ENCODE measurements at regions not wholly inside any gene's neighbourhood (a gene's known extent, or its start where the extent isn't known, plus 50 kb on each side); places are given as distances from the start of the nearest gene placed in this dataset.

DNA sequence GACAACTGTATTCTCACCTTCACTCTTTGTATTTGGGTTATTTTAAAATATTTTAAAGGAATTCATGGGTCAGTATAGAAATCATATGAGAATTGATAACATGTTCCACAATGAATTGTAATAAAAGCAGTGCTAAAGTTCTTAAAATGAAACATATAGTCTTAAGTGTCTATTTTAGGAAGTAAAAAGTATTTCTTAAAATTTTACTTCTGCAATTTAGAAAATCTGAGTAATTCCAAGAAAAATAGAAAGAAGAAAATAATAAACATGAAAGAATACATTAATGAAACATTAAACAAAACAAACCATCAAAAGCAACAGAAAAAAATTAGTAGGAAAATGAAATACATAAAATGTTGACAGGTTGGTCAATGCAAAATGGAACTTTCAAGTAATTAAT is 332.4 kb downstream of the ETS1 start:
- no peak for DNase-seq

DNA sequence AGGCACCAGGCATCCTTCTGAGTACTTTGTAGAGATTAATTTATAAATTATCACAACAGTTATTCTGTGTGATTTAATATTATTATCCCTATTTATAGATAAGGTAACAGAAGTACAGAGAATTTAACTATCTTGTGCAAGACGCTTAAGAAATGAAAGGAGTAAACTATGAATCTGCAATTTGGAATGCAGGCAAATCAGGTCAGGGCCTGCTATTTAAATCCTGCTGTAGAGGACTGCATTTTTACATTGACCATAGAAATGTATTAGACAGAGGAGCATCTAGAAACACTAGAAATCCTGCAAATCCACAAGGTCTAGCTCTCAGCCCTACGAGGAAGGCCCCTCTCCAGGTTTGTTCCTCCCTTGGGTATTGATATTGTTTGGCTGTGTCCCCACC is 336.2 kb downstream of the ETS1 start:
- DNase-seq, result no peak

DNA sequence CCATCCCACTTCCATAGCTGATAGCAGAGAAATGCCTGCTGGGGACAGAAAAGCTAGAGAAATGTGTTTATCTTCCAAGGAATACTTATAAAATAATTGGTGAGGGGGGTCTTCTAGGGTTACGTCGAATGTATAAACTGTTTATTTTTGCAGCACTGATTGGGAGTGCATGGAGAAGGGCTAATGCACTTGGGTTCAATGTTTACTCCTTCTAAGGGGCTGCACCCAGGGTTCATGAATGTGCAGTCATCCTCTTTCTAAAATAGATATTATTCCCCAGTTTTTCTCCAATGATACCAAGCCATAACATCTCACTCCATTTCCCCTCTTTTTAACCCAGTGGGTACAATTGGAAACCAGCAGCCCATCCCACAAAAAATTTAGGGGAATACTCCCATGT is 336.9 kb downstream of the ETS1 start:
- DNase-seq, result no peak

DNA sequence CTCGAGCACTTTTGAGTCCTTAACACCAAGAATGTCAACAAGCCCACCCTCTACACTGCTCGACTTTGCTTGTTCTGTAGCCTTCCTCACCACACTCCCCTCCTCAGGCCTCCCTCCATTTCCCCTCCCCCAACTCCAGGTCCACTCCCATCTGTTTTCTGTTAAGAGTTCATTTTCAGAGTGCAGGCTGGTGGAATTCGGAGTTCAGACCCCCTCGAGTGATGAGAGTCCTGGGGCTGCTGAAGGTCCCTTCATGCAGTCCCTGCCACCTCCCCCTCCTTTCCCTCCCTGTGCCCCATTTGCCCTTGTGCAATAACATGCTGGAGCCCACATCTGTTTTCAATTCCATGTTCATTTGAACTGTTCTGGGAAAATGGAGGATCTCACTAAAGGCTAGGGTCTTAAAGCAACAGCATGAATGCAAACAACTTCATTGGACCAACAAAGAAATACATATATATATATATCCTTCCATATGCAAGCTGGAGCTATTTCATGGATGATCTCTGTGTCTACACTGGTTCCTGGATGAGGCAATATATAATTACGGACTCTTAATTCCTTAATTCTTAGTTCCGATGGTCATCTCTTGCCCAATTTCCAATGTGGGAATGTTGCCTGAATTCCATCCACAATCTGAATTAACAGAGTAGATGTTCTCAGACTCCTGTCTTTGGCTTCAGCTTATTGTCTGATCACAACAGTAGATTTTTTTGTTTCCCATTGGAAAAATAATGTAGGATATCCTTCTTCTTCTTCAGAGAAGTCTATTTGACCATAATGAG is 340.4 kb downstream of the ETS1 start:
- DNase-seq, result no peak

DNA sequence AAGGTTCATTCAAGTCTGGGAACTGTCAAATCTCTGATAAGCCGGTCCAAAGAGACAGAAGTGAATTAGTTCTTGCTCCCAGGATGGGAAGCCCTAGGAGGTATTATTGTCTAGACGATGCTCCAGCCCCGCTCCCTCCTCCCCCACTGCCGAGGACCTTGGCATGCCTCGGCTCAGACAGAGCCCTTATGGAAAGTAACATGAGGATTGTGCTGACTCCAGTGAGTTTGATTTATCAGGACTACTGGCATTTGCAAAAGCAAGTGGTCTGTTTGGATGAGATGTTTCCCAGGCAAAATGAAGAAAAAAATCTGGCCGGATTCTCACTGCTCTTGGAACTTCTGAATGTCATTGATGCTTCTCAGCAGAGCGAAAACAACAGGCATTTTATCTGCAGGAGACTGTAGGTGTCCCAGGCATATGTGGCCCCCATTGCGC is 341.0 kb downstream of the ETS1 start:
- no peak for DNase-seq

DNA sequence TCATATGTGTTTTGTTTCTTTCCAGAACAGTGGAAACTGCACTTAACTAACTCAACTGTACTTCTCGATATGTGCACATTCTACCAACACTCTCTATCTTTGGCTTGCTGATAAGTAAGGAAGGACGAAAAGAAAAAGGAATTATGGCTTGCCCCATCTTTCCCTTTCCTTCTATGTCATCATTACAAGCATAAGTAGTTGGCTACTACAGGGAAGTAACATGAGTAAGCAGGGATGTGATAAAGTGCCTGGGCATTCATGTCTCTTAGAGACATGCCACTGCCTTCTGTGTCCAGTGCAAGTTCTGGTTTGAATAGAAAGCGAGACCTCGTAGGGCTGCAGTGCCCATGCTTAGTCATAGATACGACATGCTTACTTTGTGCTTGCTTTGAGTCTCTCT is 342.5 kb downstream of the ETS1 start:
- no peak for DNase-seq

DNA sequence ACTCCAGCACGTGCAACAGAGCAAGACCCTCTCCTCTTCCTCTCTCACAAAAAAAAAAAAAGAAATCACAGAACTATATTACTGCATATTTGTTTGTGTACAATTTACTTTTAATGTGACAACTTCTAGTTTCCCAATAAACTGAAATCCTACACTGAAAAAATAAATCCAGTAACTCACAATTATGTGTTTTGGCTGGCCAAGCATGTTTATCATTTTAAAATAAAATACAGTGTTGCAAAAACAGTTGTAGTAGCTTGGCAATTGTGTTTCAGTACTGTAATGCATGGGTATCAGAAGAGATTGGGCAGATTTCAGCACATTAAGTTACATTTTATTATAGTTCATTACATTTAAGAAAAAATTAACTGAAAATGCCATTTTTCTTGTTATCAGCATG is 344.9 kb downstream of the ETS1 start:
- DNase-seq, result no peak

DNA sequence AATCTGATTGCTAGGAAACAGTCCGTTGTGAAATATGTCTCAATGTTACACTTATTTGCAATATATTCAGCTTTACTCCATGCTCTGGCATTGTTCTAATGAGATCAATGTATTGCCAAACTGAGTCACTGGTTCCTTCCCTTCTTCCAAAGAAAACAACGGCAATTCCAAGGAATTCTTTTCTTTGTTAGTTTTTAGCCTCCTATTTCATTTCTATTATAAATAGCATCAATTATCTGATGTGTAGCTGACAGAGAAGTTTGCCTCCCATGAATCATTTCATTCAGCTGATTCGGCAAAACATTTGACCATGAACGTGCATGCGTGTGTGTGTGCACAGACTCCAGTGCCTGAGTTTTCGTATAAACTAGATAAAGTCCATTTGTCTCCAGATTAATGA is 346.8 kb downstream of the ETS1 start:
- DNase-seq, result no peak

DNA sequence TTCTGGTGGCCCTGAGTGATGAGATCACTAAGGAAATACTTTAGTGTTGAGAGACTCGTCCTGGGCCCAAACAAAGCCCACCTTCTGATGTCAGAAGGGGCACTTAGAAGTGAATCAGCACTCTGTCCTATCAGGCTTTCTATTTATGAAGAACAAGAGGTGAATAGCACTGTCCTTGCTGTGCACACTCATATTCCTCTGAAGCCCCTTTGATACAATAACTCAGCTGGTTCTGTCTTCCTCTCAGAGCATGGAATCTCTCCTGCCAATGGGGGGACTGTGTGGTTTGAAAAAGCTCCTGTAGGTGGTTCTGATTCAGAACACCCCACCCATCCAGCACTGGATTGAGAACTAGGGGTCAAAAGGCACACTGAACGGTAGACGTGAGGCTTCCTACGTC is 348.1 kb downstream of the ETS1 start:
- no peak for DNase-seq

DNA sequence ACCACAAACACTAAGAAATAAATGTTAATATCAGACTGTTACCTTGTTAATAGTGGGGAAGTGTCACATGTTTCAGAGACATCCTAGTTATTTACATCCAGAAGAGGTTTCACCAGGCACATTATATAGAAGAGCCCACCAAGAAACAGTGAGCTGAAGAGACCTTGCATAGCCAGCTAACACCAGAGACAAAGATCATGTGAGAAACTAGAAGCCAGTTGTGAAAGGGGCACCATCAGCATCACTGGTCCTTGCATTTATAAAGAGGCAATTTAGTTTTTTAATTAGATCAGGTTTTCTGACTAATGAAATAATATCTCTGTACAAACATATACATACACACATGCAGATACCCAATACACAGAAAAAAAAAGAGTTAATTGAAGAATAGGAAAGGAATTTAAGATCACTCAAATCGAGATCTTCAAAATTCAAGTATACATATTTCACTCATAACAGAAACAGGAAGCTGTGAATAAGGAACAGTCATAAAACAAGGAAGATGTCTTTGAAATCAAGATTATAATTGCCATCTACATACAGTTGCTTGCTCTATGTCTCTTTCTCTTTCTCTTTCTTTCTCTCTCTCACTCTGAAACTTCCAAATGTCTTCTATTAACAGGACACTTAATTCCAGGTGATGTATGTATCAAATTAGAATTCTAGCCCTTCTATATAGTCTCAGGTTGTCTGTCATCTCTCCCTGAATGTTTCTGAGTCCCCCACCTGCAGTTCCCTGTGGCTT is 348.7 kb downstream of the ETS1 start:
- DNase-seq, result no peak

DNA sequence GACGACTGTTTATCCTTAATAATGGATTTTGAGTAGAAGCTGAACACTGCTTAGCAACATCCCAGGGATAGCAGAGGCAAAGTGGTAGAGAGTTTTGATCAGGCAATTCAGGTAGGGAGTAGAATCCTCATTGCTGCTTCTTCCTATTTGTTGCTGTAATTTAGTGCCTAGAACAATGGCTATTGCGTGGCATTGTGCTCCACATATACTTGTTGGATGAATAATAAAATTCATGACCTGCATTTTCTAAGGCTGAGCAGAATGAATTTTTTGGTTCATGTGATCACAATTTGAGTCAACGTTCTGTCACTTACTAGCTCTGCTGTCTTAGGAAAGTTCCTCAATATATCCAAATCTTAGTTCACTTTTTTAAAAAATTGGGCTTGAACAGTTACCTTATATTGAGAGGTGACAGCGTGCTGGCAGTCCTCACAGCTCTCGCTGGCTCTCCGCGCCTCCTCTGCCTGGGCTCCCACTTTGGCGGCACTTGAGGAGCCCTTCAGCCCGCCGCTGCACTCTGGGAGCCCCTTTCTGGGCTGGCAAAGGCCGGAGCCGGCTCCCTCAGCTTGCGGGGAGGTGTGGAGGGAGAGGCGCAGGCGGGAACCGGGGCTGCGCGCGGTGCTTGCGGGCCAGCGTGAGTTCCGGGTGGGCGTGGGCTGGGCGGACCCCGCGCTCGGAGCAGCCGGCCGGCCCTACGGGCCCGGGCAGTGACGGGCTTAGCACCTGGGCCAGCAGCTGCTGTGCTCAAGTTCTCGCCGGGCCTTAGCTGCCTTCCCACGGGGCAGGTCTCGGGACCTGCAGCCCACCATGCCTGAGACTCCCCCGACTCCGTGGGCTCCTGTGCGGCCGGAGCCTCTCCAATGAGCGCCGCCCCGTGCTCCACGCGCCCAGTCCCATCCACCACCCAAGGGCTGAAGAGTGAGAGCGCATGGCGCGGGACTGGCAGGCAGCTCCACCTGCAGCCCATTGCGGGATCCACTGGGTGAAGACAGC is 350.6 kb downstream of the ETS1 start:
- DNase-seq, result no peak

DNA sequence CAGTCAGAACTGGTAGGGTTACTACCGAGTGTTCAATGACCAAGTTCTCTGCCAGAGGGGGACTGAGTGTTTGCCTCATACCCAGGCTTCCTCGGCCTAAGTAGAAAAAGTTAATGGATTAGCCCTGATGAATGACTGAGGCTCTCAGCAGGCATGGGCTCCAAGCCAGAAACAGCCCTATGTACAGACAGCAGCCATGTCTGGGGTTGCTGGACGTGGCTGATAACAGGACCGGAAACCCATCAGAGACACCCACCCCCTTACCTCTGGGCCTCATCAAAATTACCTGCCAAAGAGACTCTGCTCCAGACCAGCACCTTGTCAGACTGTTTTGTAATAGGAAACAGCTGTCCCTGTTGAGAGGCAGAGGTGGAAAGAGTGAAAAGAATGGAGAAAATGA is 351.4 kb downstream of the ETS1 start:
- no peak for DNase-seq

DNA sequence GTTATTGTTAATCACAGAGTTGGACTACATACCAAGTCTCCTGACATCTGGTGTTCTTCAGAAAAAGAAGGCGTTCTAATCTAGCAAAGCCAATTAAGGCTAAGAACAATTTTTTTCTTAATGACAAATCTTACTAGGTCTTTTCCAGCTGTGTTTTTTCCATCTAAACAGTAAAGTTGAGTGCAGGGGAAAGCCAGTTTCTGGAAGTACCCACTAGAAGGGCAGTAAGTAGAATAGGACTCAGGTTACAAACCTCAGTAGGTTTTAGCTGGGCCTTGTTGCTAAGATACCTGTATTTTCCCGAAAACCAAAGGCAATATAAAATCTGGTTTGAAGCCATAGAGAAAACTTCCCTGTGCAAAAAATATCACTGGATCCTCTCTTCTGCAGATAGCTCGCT is 351.9 kb downstream of the ETS1 start:
- DNase-seq, result peak; percentile 27

DNA sequence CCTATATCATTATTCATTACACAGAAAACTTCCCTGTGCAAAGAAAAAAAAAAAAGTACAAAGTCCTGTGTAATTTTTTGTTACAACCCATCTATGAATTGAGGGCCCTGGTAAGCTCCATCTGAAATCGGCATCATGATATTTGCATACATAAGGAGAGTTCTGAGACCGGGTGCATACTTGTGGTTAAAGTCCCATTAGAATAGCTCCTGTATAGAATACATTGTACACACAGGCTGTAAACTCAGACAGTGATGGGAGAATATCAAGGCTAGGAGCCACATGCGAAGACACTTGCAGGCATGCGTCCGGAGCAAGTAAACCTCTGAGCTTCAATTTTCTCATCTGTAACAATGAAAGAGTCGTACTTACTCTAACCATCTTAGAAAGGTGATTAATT is 353.2 kb downstream of the ETS1 start:
- DNase-seq, result no peak

DNA sequence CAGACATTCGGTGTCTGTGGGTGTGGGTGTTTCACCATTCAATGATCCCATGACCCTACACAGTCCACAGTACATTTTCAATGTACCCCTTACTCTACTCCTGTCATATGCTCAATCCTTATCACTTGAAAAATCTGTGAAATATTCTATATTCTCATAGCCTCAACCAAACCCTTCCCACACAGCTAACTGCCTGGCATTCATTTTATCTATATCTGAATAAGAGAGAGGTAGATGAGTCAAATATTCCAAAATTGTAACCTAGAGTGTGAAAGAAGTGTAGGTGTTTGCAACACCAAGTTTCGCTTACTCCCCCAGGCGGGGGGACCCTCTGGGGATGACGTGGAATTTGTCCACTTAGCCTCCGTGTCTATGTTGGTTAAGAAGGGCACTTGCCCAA is 354.8 kb downstream of the ETS1 start:
- DNase-seq, result no peak

DNA sequence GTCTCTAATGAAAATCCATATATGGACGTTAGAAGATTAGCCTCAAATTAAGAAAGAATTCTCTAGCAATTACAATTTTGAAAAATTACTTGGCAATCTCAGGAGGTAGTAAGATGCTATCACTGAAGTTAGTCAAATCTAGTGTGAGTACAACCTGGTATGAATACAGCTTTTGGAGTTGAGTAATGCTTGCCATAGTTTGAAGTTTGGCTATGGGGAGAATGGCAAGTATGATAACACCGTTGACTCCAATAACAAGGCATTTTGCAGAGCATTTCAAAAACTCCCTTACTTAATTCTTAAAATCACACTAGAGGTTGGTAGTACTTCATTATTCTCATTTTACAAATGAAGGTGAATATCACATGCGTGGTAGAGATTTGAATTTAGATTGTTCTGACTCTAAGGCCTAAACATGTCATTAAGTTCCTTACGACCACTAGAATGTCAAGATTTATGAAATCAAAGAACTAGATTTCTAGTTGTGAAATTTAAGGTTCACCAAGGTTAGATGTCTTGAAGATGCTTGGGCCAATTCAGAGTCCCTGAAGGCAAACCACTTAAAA is 355.4 kb downstream of the ETS1 start:
- DNase-seq, result no peak

DNA sequence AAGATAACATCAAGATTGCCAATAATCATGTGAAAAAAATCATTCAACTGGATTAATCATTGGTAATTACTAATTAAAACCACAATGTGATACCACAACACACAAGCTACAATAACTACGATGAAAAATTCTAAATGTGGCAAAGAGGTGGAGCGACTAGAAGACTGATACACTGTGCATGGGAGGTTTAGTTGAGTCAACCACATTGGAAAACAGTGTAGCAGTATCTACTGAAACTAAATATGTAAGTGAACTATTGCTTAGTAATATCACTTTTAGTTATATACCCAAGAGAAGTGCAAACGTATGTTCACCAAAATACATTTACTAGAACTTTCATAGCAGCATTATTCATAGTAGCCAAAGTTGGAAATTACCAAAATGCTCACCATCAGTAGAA is 359.9 kb downstream of the ETS1 start:
- no peak for DNase-seq

DNA sequence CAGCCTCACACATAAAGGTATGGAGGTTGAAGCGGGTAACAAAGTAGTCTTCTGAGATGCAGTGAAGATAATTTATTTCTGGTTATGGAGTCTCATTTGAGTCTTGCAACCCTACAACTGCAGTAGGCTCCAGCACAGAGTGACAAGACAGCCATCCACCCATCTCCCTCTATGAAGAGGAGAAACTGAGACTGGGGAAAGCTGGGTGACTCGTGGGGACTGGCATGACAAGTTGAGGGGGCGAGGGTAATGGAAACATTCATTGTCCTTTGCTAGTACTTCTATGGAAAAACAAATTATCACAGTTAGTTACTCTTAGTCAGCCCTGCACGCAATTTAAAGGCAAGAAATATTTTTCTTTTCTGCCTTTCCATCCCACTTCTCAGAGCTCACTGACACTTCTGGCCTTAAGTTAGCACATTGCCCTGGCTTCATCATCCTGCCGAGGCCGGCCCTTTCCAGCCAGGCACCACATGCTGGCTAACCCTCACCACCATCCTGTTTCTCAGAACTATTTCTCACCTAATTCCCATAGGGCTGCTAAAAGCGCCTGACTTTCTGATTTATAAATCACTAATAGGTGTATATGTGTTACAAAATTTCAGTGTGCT is 361.1 kb downstream of the ETS1 start:
- DNase-seq, result no peak

DNA sequence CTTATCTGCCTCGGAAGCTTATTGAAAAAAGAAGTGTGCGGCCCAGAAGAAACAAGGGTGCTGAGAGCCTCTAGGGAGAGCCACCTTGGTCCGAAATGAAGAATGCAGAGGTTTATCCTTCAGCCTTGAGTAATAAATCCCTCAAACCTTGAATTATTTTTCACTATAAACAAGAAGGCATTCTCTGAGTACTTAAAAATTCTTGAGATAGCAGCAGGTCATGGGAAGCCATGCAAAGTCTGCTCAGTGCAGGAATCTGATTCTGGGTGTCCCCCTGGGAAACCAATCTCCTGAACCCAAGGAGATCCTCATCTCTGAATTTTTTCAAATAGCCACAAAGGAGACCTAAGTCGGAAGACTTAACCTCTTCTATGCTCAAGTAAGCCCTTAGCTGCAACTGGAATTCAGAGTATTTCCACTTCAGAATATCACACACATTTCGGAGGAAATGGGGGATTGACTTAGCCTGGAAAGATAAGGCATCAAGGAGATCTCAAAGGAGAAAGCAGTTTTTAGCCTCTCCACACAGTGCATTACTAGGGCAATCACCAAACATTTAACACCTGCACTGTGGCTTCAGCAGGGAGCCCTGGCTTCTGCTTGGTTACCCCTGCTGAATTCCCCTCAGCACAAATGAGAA is 365.0 kb downstream of the ETS1 start:
- DNase-seq, result no peak

DNA sequence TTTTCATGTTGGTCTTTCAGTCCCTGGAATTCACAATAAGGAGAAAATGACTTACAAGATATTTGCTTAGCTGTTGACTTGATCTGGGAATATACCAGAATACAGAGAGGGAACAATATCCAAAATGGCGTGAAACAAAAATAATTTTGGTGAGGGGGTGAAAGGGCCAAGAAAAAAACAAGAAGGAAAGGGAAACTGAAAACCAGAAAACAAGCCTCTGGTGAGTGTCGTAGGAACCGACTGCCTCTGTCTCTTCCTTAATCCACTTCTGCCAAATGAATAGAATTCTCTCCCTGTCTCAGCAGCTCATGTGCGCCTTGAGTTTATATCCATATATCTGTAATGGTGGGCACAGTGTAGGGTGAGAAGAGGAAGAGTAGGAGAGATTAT is 367.6 kb downstream of the ETS1 start:
- DNase-seq, result no peak

DNA sequence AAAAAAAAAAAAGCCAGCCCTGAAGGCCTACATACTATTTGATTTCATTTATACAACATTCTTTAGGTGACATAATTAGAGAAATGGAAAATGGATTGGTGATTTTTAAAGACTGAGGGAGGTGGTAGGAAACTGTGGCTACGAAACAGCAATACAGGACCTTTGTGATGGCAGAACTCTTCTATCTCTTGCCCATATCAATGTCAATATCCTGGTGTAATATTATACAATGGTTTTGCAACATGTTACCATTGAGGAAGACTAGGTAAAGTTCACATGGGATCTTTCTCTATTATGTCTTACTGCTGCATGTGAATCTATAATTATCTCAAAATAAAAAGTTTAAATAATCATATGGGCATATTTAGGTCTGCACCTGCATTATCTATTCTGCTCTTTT is 371.2 kb downstream of the ETS1 start:
- DNase-seq, result no peak

DNA sequence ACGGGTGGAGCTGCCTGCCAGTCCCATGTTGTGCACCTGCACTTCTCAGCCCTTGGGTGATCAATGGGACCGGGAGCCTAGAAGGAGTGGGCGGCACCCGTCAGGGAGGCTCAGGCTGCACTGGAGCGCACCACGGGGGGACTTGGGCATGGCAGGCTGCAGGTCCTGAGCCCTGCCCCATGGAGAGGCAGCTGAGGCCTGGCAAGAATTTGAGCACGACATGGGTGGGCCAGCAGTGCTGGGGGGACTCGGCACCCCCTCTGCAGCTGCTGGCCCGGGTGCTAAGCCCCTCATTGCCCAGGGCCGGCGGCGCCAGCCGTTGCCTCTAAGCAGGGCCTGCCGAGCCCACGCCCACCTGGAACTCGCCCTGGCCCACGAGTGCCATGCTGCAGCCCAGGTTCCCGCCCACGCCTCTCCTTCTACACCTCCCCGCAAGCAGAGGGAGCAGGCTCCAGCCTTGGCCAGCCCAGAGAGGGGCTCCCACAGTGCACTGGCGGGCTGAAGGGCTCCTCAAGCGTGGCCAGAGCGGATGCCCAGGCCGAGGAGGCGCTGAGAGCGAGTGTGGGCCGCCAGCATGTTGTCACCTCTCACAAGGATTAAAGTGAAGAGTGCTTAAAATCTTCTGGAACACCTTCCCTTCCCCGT is 372.0 kb downstream of the ETS1 start:
- no peak for DNase-seq

All from DMS53 (cell line).